ENCODE measurements at regions not wholly inside any gene's neighbourhood (a gene's known extent, or its start where the extent isn't known, plus 50 kb on each side); places are given as distances from the start of the nearest gene placed in this dataset.

GRCh38 chr20:18956890-18957289 is 143.3 kb downstream of the SCP2D1 start:
- no peak for DNase-seq (ENCODE audit: extremely low read depth, low read depth)
- TF ChIP-seq CTCF (IDR thresholded peaks at IDR 0.05; ENCODE audit: low read depth, low read length), result no peak

- TF ChIP-seq CTCF (IDR thresholded peaks at IDR 0.05; ENCODE audit: low read depth, low read length), result no peak
- no peak for DNase-seq (ENCODE audit: extremely low read depth, low read depth)
Observed at GRCh38 chr20:18957328-18957727, 143.7 kb downstream of the SCP2D1 start.

GRCh38 chr20:18971121-18971520 is 157.5 kb downstream of the SCP2D1 start:
- no peak for DNase-seq (ENCODE audit: extremely low read depth, low read depth)
- no peak for TF ChIP-seq CTCF (IDR thresholded peaks at IDR 0.05; ENCODE audit: low read depth, low read length)

GRCh38 chr20:18971574-18971973 is 158.0 kb downstream of the SCP2D1 start:
- no peak for DNase-seq (ENCODE audit: extremely low read depth, low read depth)
- no peak for TF ChIP-seq CTCF (IDR thresholded peaks at IDR 0.05; ENCODE audit: low read depth, low read length)

GRCh38 chr20:18972251-18972876 is 158.8 kb downstream of the SCP2D1 start:
- DNase-seq (ENCODE audit: extremely low read depth, low read depth), result no peak
- TF ChIP-seq CTCF (IDR thresholded peaks at IDR 0.05; ENCODE audit: low read depth, low read length), result no peak

- TF ChIP-seq CTCF (IDR thresholded peaks at IDR 0.05; ENCODE audit: low read depth, low read length), result no peak
- no peak for DNase-seq (ENCODE audit: extremely low read depth, low read depth)
Observed at GRCh38 chr20:18973529-18974173, 160.1 kb downstream of the SCP2D1 start.

GRCh38 chr20:18974660-18975059 is 161.1 kb downstream of the SCP2D1 start:
- DNase-seq (ENCODE audit: extremely low read depth, low read depth), result no peak
- TF ChIP-seq CTCF (IDR thresholded peaks at IDR 0.05; ENCODE audit: low read depth, low read length), result no peak
